ENCODE measurements at regions not wholly inside any gene's neighbourhood (a gene's known extent, or its start where the extent isn't known, plus 50 kb on each side); places are given as distances from the start of the nearest gene placed in this dataset.

GRCh38 chr10:128963211-128964099, 503.6 kb upstream of the MGMT start:
- no peak for DNase-seq (ENCODE audit: low read depth in 2 of 2)

GRCh38 chr10:128964100-128964403, 503.0 kb upstream of the MGMT start:
- no peak for DNase-seq (ENCODE audit: low read depth in 2 of 2)

GRCh38 chr10:128967980-128968756, 498.9 kb upstream of the MGMT start:
- DNase-seq (ENCODE audit: low read depth in 2 of 2): no peak

- no peak for DNase-seq (ENCODE audit: low read depth in 2 of 2)
Measured at GRCh38 chr10:128969551-128969950, 497.5 kb upstream of the MGMT start.

- no peak for DNase-seq (ENCODE audit: low read depth in 2 of 2)
Measured at GRCh38 chr10:128971374-128972035, 495.5 kb upstream of the MGMT start.

- no peak for DNase-seq (ENCODE audit: low read depth in 2 of 2)
Measured at GRCh38 chr10:128972036-128972405, 495.0 kb upstream of the MGMT start.

GRCh38 chr10:128973221-128973620, 493.8 kb upstream of the MGMT start:
- no peak for DNase-seq (ENCODE audit: low read depth in 2 of 2)

- DNase-seq (ENCODE audit: low read depth in 2 of 2): no peak
Measured at GRCh38 chr10:128976856-128977255, 490.2 kb upstream of the MGMT start.

- DNase-seq (ENCODE audit: low read depth in 2 of 2): no peak
Measured at GRCh38 chr10:128978211-128978610, 488.8 kb upstream of the MGMT start.

GRCh38 chr10:128979405-128979804, 487.6 kb upstream of the MGMT start:
- DNase-seq (ENCODE audit: low read depth in 2 of 2): no peak

GRCh38 chr10:128981251-128981650, 485.8 kb upstream of the MGMT start:
- no peak for DNase-seq (ENCODE audit: low read depth in 2 of 2)

GRCh38 chr10:128981881-128982615, 485.0 kb upstream of the MGMT start:
- DNase-seq (ENCODE audit: low read depth in 2 of 2): no peak

- DNase-seq (ENCODE audit: low read depth in 2 of 2): no peak
Measured at GRCh38 chr10:128982616-128982915, 484.5 kb upstream of the MGMT start.

- DNase-seq (ENCODE audit: low read depth in 2 of 2): no peak
Measured at GRCh38 chr10:128985036-128985435, 482.0 kb upstream of the MGMT start.

GRCh38 chr10:128990986-128991385, 476.1 kb upstream of the MGMT start:
- no peak for DNase-seq (ENCODE audit: low read depth in 2 of 2)

- no peak for DNase-seq (ENCODE audit: low read depth in 2 of 2)
Measured at GRCh38 chr10:128992770-128993169, 474.3 kb upstream of the MGMT start.

- no peak for DNase-seq (ENCODE audit: low read depth in 2 of 2)
Measured at GRCh38 chr10:128993443-128993842, 473.6 kb upstream of the MGMT start.

GRCh38 chr10:128993911-128994538, 473.0 kb upstream of the MGMT start:
- DNase-seq (ENCODE audit: low read depth in 2 of 2): no peak

GRCh38 chr10:128994598-128995143, 472.4 kb upstream of the MGMT start:
- no peak for DNase-seq (ENCODE audit: low read depth in 2 of 2)

- DNase-seq (ENCODE audit: low read depth in 2 of 2): no peak
Measured at GRCh38 chr10:128995676-128996075, 471.4 kb upstream of the MGMT start.

GRCh38 chr10:128996092-128996491, 470.9 kb upstream of the MGMT start:
- DNase-seq (ENCODE audit: low read depth in 2 of 2): no peak

Data from stimulated activated CD4-positive, alpha-beta T cell treated with anti-CD3 and anti-CD28 coated beads, Interleukin-4, amount 100 ng/mL, for 48 hours (primary cell).